ENCODE measurements at regions not wholly inside any gene's neighbourhood (a gene's known extent, or its start where the extent isn't known, plus 50 kb on each side); places are given as distances from the start of the nearest gene placed in this dataset.

DNA sequence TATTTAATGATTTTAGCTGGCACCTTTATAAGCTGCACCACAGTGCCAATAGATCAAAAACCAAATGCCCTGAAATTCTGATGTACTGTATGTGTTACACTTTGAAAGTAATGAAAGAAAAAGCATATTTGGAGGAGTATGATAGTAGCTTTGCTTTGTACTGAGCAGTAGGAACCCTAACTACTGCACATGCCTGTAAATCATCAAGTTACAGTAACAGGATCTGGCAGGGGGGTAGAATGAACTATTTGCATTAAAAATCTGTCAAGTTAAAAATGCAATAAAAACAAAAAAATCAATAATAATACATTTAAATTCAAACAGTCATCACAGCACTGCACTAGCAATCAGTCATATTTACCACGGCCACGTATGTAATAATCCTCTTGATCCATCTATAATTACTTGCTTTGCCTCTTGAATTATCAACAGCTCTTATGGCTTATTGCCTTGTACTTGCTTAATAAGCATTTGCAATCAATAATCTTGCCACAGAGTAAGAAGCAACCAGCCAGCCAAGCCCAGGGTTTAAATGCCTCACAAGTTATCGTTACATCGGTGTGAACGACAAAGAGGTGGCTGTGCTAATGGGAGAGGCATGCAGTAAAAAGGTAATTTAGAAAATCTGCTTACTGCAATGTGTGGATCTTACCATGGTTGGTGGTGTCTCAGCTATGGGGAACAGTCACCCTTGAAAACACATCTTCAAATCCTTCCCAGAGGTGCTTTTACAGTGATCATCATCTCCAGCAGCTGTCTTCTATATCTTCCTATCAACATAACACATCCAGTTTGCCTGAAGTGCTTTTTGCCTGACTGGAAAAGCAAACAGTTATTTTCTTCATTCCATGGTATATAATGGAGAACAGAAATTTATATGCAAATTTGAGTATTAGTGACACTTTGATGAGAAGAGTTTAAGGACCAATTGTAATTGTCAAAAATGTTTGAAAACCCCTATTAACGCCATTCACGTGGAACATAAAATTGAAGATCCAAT lies 1812.1 kb upstream of the ADGRL3 start:
- H3K36me3 Mint-ChIP-seq (ENCODE audit: unreplicated experiment) = no peaks in the 10 kb centered on the region
- H3K9me3 Mint-ChIP-seq (ENCODE audit: unreplicated experiment) = no peaks in the 10 kb centered on the region
- H3K4me3 Mint-ChIP-seq (ENCODE audit: unreplicated experiment) = no peak overlapping the region
- H3K27me3 Mint-ChIP-seq (ENCODE audit: unreplicated experiment) = no peaks in the 10 kb centered on the region
- peaks cover 4% of the 10 kb centered on the region for H3K4me1 Mint-ChIP-seq (ENCODE audit: low read depth, unreplicated experiment)
- TF ChIP-seq, protein P1, sequence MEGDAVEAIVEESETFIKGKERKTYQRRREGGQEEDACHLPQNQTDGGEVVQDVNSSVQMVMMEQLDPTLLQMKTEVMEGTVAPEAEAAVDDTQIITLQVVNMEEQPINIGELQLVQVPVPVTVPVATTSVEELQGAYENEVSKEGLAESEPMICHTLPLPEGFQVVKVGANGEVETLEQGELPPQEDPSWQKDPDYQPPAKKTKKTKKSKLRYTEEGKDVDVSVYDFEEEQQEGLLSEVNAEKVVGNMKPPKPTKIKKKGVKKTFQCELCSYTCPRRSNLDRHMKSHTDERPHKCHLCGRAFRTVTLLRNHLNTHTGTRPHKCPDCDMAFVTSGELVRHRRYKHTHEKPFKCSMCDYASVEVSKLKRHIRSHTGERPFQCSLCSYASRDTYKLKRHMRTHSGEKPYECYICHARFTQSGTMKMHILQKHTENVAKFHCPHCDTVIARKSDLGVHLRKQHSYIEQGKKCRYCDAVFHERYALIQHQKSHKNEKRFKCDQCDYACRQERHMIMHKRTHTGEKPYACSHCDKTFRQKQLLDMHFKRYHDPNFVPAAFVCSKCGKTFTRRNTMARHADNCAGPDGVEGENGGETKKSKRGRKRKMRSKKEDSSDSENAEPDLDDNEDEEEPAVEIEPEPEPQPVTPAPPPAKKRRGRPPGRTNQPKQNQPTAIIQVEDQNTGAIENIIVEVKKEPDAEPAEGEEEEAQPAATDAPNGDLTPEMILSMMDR (IDR thresholded peaks at IDR 0.05; ENCODE audit: partially characterized antibody, unreplicated experiment) = no peak
- DNase-seq = no peak
- no peak overlapping the region for H3K27ac Mint-ChIP-seq (ENCODE audit: unreplicated experiment)

GRCh38 chr4:59393780-59394179 lies 1806.3 kb upstream of the ADGRL3 start:
- DNase-seq = no peak
- no peaks in the 10 kb centered on the region for H3K4me1 Mint-ChIP-seq (ENCODE audit: low read depth, unreplicated experiment)
- H3K4me3 Mint-ChIP-seq (ENCODE audit: unreplicated experiment) = no peak overlapping the region
- H3K9me3 Mint-ChIP-seq (ENCODE audit: unreplicated experiment) = no peaks in the 10 kb centered on the region
- H3K27me3 Mint-ChIP-seq (ENCODE audit: unreplicated experiment) = no peaks in the 10 kb centered on the region
- no peak overlapping the region for H3K27ac Mint-ChIP-seq (ENCODE audit: unreplicated experiment)
- TF ChIP-seq, protein P1 (IDR thresholded peaks at IDR 0.05; ENCODE audit: partially characterized antibody, unreplicated experiment) = no peak
- no peaks in the 10 kb centered on the region for H3K36me3 Mint-ChIP-seq (ENCODE audit: unreplicated experiment)

GRCh38 chr4:59400334-59400733 lies 1799.8 kb upstream of the ADGRL3 start:
- Mint-ChIP-seq H3K4me3 (ENCODE audit: unreplicated experiment) (no peak overlapping the region), H3K27me3 (ENCODE audit: unreplicated experiment) (peaks cover 1% of the 10 kb centered on the region)
- TF ChIP-seq, protein P1 (IDR thresholded peaks at IDR 0.05; ENCODE audit: partially characterized antibody, unreplicated experiment) = no peak

GRCh38 chr4:59409647-59410046 lies 1790.5 kb upstream of the ADGRL3 start:
- H3K9me3 Mint-ChIP-seq (ENCODE audit: unreplicated experiment) = no peaks in the 10 kb centered on the region
- H3K4me1 Mint-ChIP-seq (ENCODE audit: low read depth, unreplicated experiment) = no peaks in the 10 kb centered on the region
- no peaks in the 10 kb centered on the region for H3K27me3 Mint-ChIP-seq (ENCODE audit: unreplicated experiment)
- no peak overlapping the region for H3K27ac Mint-ChIP-seq (ENCODE audit: unreplicated experiment)
- DNase-seq = no peak
- TF ChIP-seq, protein P1 (IDR thresholded peaks at IDR 0.05; ENCODE audit: partially characterized antibody, unreplicated experiment) = no peak
- H3K36me3 Mint-ChIP-seq (ENCODE audit: unreplicated experiment) = no peaks in the 10 kb centered on the region
- H3K4me3 Mint-ChIP-seq (ENCODE audit: unreplicated experiment) = no peak overlapping the region

More at GRCh38 chr4:59400334-59400733, 1799.8 kb upstream of the ADGRL3 start:
- DNase-seq = no peak
- no peaks in the 10 kb centered on the region for H3K4me1 Mint-ChIP-seq (ENCODE audit: low read depth, unreplicated experiment)
- no peaks in the 10 kb centered on the region for H3K36me3 Mint-ChIP-seq (ENCODE audit: unreplicated experiment)
- H3K27ac Mint-ChIP-seq (ENCODE audit: unreplicated experiment) = no peak overlapping the region
- no peaks in the 10 kb centered on the region for H3K9me3 Mint-ChIP-seq (ENCODE audit: unreplicated experiment)

DNA sequence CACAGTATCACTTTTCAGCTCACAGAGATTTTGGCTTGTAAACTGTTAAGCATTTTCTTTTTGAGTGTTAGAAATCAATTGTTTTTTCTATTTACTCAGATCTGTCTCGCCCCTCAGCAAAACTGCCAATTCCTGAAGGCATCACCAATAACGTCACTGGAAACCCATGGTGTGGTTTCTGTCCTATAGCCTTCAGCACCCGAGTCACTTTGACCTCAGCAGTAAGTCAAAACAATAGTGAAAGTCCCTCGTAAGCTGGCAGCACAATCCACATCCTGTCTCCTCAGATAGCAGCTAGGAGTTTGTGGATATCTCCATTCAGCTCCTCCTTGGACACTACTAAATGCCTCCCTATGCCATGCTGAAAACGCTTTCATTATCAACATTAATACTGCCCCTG lies 1787.4 kb upstream of the ADGRL3 start:
- H3K4me1 Mint-ChIP-seq (ENCODE audit: low read depth, unreplicated experiment) = no peaks in the 10 kb centered on the region
- no peak overlapping the region for H3K4me3 Mint-ChIP-seq (ENCODE audit: unreplicated experiment)
- DNase-seq = no peak
- no peaks in the 10 kb centered on the region for H3K36me3 Mint-ChIP-seq (ENCODE audit: unreplicated experiment)
- no peaks in the 10 kb centered on the region for H3K9me3 Mint-ChIP-seq (ENCODE audit: unreplicated experiment)
- H3K27me3 Mint-ChIP-seq (ENCODE audit: unreplicated experiment) = no peaks in the 10 kb centered on the region
- no peak overlapping the region for H3K27ac Mint-ChIP-seq (ENCODE audit: unreplicated experiment)
- TF ChIP-seq, protein P1 (IDR thresholded peaks at IDR 0.05; ENCODE audit: partially characterized antibody, unreplicated experiment) = no peak
